Lower leg skin (tissue), 4 donors: ENCODE measurements at regions not wholly inside any gene's neighbourhood (a gene's known extent, or its start where the extent isn't known, plus 50 kb on each side); places are given as distances from the start of the nearest gene placed in this dataset.

Experiments
- DNase-seq, 2 donors: peaks; one replicate each; pipeline ENCODE4 v3.0.0-alpha.2; 2019; ENCODE audit warnings: low spot score in 2 of 2
- H3K4me3 ChIP-seq: fragments of 200-600 bp; sonication (generic); 2 replicates; pipeline ENCODE4 v1.5.1; 2017; ENCODE audit warnings: mild to moderate bottlenecking, low read depth; ENCODE audit not compliant: poor library complexity, severe bottlenecking
- POLR2A ChIP-seq, 2 donors: fragments of 450-650 bp; IDR thresholded peaks; one replicate each; pipeline ENCODE4 v1.6.1; 2016 to 2017; ENCODE audit warnings: antibody characterized with exemption in 2 of 2, mild to moderate bottlenecking in 1 of 2, moderate library complexity in 1 of 2
- WGBS, 2 donors: methylation state at CpG; one replicate each; pipeline ENCODE4 v1.1.5; 2018; 5-methylcytosine and 5-hydroxymethylcytosine counted together
- intact Hi-C: fragments of 100-400 bp; cut with DNase I; formaldehyde crosslinking; loops from one replicate; pipeline ENCODE4 v1.15.0; 2023; ENCODE audit warnings: low total_unique reads
- TF ChIP-seq, protein P1 (sequence below), 3 donors: fragments of 450-650 bp; IDR thresholded peaks; one replicate each; pipeline ENCODE4 v1.5.1; 2016; ENCODE audit warnings: antibody characterized with exemption in 3 of 3, mild to moderate bottlenecking in 3 of 3, moderate library complexity in 2 of 3

DNA sequence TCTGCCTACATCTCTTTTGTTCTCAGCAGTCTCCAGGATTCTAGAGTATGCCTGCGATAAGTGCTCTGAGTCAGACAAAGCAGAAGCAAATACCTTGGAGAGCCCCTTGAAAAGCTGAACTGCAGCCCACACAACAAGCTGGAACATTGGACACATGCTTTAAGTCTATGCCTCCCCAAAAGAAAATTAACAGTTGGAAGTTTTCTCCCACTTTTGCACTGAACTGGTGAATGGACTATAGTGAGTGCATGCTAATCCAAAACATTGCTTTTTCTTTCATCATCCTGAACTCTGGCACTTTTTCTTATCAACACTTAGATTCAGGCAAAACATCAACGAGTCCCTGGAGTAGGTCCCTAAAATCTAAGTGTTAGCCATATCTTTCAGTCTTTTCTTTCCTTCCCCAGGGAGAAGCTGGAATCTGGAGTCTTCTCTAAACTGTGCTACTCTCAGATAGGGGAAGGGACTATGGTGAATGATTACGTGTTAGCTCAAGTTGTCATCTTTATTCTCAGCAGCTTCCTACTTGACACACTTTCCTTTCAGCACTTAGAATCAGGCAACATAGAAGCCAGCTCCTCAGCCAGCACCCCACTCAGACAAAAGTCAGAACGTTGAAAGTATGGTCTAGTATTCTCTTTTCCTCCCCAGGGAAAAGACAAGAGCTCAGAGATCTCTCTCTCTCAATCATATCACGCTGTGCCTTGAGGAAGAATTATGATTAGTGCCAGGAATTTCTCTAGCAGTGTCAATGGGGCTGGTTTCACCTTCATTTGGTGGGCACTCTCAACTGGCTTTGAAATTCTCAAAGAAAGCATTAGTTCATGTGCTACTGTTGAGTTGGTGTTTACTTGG lies 811.0 kb upstream of the GJE1 start:
- DNase-seq, result no peak
- H3K4me3 ChIP-seq, result no peak overlapping the region
- intact Hi-C loops, result no loop called here
- WGBS, 2 donors, result 59 to 66% methylated on average over 5 of the region's 5 CpGs
- no peak for TF ChIP-seq POLR2A (IDR thresholded peaks at IDR 0.05)
- TF ChIP-seq, protein P1, sequence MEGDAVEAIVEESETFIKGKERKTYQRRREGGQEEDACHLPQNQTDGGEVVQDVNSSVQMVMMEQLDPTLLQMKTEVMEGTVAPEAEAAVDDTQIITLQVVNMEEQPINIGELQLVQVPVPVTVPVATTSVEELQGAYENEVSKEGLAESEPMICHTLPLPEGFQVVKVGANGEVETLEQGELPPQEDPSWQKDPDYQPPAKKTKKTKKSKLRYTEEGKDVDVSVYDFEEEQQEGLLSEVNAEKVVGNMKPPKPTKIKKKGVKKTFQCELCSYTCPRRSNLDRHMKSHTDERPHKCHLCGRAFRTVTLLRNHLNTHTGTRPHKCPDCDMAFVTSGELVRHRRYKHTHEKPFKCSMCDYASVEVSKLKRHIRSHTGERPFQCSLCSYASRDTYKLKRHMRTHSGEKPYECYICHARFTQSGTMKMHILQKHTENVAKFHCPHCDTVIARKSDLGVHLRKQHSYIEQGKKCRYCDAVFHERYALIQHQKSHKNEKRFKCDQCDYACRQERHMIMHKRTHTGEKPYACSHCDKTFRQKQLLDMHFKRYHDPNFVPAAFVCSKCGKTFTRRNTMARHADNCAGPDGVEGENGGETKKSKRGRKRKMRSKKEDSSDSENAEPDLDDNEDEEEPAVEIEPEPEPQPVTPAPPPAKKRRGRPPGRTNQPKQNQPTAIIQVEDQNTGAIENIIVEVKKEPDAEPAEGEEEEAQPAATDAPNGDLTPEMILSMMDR (IDR thresholded peaks at IDR 0.05), result no peak

DNA sequence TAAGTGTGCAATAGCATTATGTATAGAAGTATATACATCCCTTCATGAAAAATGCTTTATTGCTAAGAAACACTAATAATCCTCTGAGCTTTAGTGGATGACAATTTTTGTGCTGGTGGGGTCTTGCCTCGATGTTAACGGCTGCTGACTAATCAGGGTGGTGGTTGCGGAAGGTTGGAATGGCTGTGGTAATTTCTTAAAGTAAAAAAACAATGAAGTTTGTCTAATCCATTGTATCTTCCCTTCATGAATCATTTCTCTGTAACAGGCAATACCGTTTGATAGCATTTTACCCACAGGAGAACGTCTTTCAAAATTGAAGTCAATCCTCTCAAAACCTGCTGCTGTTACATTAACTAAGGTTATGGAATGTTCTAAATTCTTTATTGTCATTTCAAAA lies 816.5 kb upstream of the GJE1 start:
- intact Hi-C loops, result no loop called here
- TF ChIP-seq, protein P1 (IDR thresholded peaks at IDR 0.05), result no peak
- no peak for TF ChIP-seq POLR2A (IDR thresholded peaks at IDR 0.05)
- WGBS, 2 donors, result 92 to 97% methylated on average over 5 of the region's 5 CpGs
- no peak overlapping the region for H3K4me3 ChIP-seq
- no peak for DNase-seq

DNA sequence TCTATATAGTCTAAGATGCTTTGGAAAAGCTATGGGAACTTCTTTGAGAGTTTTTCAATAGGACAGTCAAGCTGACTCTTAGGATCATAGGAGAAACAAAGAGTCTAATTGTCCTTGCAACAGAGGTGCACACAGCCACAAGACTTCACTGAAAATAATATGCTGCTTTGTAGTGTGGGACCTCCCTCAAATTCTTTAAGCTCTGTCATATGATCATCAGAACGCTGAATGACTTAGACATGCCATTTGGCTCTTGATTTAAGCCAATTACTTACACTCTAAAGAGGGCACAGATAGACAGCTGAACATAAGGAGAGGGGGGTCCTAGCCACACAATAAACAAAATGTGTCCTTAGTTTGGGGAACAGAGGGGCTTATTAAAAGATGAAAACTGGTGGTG lies 818.7 kb upstream of the GJE1 start:
- TF ChIP-seq POLR2A (IDR thresholded peaks at IDR 0.05), result no peak
- TF ChIP-seq, protein P1 (IDR thresholded peaks at IDR 0.05), result no peak
- intact Hi-C loops, result no loop called here
- DNase-seq, result no peak
- WGBS, 2 donors, result 59 to 70% methylated on average over 1 of the region's 1 CpG
- no peak overlapping the region for H3K4me3 ChIP-seq

DNA sequence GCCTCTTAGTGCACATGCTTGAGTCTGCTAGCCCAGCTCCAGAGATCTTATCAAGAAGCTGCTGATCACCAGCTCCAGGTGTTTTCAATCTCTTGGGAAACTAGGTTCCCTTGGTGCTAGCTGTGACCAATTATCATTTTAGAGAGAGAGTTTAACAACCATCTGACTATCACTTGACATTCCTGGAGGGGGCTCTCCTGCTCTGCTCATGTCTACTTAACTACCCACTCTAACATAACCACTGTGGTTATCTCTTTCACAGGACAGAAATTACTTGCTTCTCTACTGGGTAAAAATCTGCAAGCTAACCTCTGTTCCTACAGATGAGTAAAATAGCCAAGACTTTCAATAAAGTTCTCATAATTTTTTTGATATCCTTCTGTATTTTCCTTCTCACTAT lies 823.4 kb upstream of the GJE1 start:
- intact Hi-C loops, result no loop called here
- H3K4me3 ChIP-seq, result no peak overlapping the region
- no peak for DNase-seq
- TF ChIP-seq POLR2A (IDR thresholded peaks at IDR 0.05), result no peak
- TF ChIP-seq, protein P1 (IDR thresholded peaks at IDR 0.05), result no peak

DNA sequence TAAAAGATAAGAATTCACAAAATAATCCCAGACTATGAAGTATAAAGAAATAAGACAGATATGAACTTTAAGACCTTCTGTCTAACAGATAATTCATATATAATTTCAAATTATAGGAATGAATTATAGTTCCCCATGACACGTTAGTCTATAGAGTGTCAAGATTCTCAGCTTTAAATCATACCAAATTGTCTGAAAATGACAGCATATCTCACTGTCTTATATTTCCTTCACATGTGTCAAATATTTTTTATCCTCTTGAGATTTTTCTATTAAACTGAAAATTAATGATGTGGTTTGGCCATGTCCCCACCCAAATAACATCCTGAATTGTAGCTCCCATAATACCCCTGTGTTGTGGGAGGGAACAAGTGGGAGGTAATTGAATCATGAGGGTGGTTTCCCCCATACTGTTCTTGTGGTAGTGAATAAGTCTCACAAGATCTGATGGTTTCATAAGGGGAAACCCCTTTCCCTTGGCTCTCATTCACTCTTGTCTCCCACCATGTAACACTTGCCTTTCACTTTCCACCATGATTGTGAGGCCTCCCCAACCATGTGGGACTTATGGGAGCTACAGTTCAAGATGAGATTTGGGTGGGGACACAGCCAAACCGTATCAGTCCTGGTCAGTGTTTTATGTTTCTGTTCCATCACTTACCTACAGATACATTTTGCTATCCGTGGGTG lies 825.3 kb upstream of the GJE1 start:
- DNase-seq, result no peak
- TF ChIP-seq, protein P1 (IDR thresholded peaks at IDR 0.05), result no peak
- TF ChIP-seq POLR2A (IDR thresholded peaks at IDR 0.05), result no peak
- whole genome bisulfite sequencing, 2 donors, result 82 to 85% methylated on average over 3 of the region's 3 CpGs
- H3K4me3 ChIP-seq, result no peak overlapping the region
- intact Hi-C loops, result no loop called here
